Ishikawa (cell line): ENCODE measurements at regions not wholly inside any gene's neighbourhood (a gene's known extent, or its start where the extent isn't known, plus 50 kb on each side); places are given as distances from the start of the nearest gene placed in this dataset.

ENCODE experiments used
- CEBPB ChIP-seq: IDR thresholded peaks from 2 replicates; pipeline ENCODE4 v1.6.1; 2012
- EGR1 ChIP-seq: IDR thresholded peaks from 2 replicates; pipeline ENCODE4 v1.6.1; 2012
- EP300 ChIP-seq: IDR thresholded peaks from 2 replicates; pipeline ENCODE4 v1.6.1; 2012; ENCODE audit warnings: borderline replicate concordance
- FOXM1 ChIP-seq: IDR thresholded peaks from 2 replicates; pipeline ENCODE4 v1.6.1; 2012; ENCODE audit warnings: low read depth, borderline replicate concordance
- MAX ChIP-seq: IDR thresholded peaks from 2 replicates; pipeline ENCODE4 v1.6.1; 2012
- RAD21 ChIP-seq: IDR thresholded peaks from 2 replicates; pipeline ENCODE4 v1.6.1; 2012; ENCODE audit warnings: low read depth
- TAF1 ChIP-seq: IDR thresholded peaks from 2 replicates; pipeline ENCODE4 v1.6.1; 2012; ENCODE audit warnings: low read depth, mild to moderate bottlenecking
- USF1 ChIP-seq: IDR thresholded peaks from 2 replicates; pipeline ENCODE4 v1.6.1; 2012
- YY1 ChIP-seq: IDR thresholded peaks from 2 replicates; pipeline ENCODE4 v1.6.1; 2012; ENCODE audit warnings: low read depth
- ZBTB7A ChIP-seq: IDR thresholded peaks from 2 replicates; pipeline ENCODE4 v1.6.1; 2012; ENCODE audit warnings: low read depth
- TF ChIP-seq, protein P1 (sequence below): IDR thresholded peaks from 2 replicates; pipeline ENCODE4 v1.6.1; 2012; ENCODE audit warnings: low read depth, mild to moderate bottlenecking

- TF ChIP-seq ZBTB7A (no peak), MAX (no peak), EP300 (no peak), YY1 (no peak), TAF1 (no peak), FOXM1 (no peak), USF1 (no peak), RAD21 (no peak), CEBPB (no peak), EGR1 (no peak)
- TF ChIP-seq, protein P1, sequence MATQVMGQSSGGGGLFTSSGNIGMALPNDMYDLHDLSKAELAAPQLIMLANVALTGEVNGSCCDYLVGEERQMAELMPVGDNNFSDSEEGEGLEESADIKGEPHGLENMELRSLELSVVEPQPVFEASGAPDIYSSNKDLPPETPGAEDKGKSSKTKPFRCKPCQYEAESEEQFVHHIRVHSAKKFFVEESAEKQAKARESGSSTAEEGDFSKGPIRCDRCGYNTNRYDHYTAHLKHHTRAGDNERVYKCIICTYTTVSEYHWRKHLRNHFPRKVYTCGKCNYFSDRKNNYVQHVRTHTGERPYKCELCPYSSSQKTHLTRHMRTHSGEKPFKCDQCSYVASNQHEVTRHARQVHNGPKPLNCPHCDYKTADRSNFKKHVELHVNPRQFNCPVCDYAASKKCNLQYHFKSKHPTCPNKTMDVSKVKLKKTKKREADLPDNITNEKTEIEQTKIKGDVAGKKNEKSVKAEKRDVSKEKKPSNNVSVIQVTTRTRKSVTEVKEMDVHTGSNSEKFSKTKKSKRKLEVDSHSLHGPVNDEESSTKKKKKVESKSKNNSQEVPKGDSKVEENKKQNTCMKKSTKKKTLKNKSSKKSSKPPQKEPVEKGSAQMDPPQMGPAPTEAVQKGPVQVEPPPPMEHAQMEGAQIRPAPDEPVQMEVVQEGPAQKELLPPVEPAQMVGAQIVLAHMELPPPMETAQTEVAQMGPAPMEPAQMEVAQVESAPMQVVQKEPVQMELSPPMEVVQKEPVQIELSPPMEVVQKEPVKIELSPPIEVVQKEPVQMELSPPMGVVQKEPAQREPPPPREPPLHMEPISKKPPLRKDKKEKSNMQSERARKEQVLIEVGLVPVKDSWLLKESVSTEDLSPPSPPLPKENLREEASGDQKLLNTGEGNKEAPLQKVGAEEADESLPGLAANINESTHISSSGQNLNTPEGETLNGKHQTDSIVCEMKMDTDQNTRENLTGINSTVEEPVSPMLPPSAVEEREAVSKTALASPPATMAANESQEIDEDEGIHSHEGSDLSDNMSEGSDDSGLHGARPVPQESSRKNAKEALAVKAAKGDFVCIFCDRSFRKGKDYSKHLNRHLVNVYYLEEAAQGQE, result no peak
Measured at GRCh38 chr1:69258842-69259241, 308.9 kb upstream of the LRRC7 start.
